ENCODE measurements at regions not wholly inside any gene's neighbourhood (a gene's known extent, or its start where the extent isn't known, plus 50 kb on each side); places are given as distances from the start of the nearest gene placed in this dataset.

DNA sequence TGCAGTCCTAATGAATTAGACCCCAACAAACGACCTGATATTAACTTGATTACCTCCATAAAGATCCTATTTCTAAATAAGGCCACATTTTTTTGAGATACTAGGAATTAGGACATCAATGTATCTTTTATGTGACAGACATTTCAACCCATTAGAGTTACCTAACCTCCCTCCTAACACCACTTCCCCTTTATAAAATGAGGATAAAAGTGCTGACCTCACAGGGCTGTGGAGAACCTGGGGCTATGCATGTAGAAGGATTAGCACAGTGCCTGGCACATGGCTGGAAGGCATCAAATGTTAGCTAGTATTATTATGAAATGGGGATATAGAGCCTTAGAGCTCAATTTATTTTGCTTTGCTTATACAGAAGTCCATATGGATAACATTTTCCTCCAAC lies 53.5 kb upstream of the LRRN1 start:
- Histone ChIP-seq H3K9me3 (no peaks in the 10 kb centered on the region), H3K36me3 (no peaks in the 10 kb centered on the region), H3K27me3 (no peaks in the 10 kb centered on the region), H3K4me3 (no peak overlapping the region)
- DNase-seq, result no peak

DNA sequence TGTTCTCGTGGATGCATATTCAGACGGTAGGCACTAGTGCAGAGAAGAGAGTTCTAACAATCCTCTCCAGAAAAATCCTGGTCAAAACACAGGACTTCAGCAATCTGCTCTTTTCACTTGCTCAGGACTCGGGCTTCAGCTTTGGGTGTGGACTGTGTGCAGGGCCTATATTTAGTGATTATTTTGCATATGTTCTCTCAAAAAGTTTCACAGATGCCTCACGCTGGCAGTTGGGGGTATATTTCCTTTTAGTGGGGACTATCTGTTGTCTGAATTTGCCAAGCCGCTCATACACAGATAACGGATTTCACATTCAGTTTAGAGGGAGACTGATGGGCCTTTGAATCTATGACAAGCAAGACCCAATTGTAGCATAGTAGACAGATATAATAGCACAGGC lies 54.4 kb upstream of the LRRN1 start:
- no peak overlapping the region for H3K4me3 ChIP-seq
- no peaks in the 10 kb centered on the region for H3K36me3 ChIP-seq
- H3K9me3 ChIP-seq, result no peaks in the 10 kb centered on the region
- no peak for DNase-seq
- H3K27me3 ChIP-seq, result no peaks in the 10 kb centered on the region

DNA sequence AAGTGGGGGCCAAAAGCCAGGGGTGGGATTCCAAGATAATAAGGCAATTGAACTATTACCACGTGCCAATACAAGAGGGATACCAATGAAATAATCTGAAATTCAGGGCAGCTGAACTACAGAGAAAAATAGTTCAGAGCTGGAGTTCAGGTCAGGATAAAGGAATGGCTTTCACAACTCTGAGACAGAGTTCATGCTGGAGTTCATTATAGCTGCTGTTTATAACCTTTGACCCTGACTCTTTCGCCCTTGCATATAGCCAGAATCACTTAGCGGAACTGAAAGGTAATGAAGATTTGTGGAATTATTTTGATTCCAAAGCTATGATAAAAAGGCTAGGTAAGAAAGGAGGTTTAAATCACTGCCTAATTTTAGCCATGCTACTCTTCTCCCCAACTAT lies 55.5 kb upstream of the LRRN1 start:
- no peaks in the 10 kb centered on the region for H3K9me3 ChIP-seq
- no peaks in the 10 kb centered on the region for H3K36me3 ChIP-seq
- H3K27me3 ChIP-seq, result no peaks in the 10 kb centered on the region
- no peak for DNase-seq
- no peak overlapping the region for H3K4me3 ChIP-seq

DNA sequence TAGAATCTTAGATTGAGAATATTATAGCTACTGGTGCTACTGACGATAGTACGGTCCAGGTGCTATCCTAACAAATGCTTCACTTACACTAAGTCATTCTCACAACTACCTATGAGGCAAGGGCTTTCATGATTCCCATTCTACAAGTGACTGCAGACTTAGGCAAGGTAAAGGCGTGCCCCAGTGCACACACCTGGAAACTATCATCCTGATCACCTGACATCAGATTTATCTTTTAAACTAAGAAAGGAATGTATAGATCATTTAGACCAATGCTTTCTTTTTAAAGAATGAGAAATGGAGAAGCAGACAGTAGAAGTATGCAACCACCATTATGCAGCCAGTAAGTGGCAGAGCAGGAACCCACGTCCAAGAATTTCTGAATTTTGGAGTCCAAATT lies 59.2 kb upstream of the LRRN1 start:
- Histone ChIP-seq H3K36me3 (no peaks in the 10 kb centered on the region), H3K27me3 (no peaks in the 10 kb centered on the region), H3K4me3 (no peak overlapping the region), H3K9me3 (no peaks in the 10 kb centered on the region)
- no peak for DNase-seq

DNA sequence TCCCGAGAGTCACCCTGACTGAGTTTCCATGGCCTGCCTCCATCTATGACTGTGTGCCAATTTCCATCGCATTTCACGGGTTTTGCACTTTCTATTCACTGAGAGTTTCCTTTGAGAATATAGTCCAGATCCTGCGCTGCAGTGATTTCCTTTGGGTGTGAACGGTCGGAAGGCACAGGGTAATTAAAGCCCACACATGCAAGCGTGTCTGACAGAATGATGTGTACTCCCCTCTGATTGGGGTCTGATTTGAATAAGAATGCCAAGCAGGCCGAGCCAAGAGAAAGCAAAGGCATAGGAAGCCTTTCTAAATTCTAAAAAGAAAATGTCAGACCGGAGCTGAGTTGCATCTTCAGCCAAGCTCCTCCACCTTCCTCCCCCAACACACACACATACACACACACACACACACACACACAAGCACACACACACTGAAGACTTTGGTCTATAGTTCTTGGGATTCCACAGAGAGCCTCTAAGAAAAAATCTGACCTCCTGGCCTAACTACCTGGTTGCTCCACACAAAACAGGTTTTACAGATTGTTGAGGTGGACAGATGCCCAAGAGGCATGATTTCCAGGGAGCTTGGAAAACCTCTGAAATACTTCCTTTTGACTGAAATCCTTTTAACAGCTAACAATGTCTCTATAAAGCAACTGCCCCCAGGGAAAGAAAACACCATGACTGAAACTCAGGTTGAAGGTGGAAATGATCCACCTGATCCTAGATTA lies 59.7 kb upstream of the LRRN1 start:
- no peak overlapping the region for H3K4me3 ChIP-seq
- no peaks in the 10 kb centered on the region for H3K27me3 ChIP-seq
- no peaks in the 10 kb centered on the region for H3K36me3 ChIP-seq
- no peaks in the 10 kb centered on the region for H3K9me3 ChIP-seq
- no peak for DNase-seq

DNA sequence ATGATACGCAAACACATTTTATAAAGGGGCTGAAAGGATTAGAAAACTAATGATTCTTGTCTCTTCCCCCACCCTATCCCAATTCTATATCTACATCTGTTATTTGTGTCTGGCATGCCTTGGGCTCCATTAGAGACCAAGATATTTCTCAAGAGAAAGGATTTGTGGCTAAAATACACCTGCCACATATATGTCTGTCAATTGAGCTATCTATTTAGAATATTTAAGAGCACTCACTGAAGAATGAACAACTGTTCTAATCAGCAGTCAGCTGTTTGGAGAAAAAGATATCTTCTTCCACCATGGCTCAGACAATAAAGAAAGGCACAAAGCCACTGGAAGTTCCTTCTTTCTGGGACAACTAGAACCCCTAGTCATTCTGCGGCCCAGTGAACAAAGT lies 61.7 kb upstream of the LRRN1 start:
- no peak for DNase-seq
- no peak overlapping the region for H3K4me3 ChIP-seq
- no peaks in the 10 kb centered on the region for H3K36me3 ChIP-seq
- no peaks in the 10 kb centered on the region for H3K9me3 ChIP-seq
- no peaks in the 10 kb centered on the region for H3K27me3 ChIP-seq

DNA sequence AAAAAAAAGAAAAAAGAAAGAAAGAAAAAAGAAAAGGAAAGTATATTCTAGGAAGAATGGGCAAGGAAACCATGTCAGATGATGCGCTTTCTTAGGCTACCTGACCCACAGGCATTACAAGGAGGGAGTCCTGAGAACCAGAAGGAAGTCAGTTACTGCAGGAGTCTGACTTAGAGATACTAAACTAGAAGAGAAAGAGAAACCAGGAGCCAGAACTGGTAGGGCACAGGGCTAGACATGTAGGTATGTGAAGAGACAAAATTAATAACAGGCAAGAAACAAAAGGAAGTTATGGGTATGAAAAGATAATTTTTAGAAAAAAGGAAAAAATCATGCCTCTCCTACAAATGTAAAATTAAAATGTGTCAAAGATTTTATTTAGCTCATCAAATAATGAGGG lies 63.3 kb upstream of the LRRN1 start:
- Histone ChIP-seq H3K36me3 (no peaks in the 10 kb centered on the region), H3K9me3 (no peaks in the 10 kb centered on the region), H3K27me3 (no peaks in the 10 kb centered on the region), H3K4me3 (no peak overlapping the region)
- no peak for DNase-seq

DNA sequence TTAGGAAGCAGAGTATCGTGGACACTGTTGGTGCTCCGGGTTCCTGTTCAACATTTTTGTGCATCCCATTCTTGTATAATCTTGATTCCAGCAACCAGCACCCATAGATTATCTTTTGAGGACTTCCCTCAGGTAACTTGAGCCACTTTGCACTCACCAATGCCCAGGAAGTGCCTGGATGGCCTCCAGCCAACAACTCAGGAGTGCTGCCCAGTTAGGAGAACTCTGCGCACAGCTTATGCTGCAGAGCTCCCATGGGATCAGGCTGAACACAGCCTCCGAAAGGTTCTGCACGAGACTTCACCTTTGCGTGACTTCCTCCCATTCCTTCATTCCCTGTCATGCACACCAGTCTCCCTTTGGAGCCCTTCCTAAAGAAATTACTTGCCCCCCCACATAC lies 64.3 kb upstream of the LRRN1 start:
- Histone ChIP-seq H3K9me3 (no peaks in the 10 kb centered on the region), H3K27me3 (no peaks in the 10 kb centered on the region), H3K4me3 (no peak overlapping the region), H3K36me3 (no peaks in the 10 kb centered on the region)
- no peak for DNase-seq

DNA sequence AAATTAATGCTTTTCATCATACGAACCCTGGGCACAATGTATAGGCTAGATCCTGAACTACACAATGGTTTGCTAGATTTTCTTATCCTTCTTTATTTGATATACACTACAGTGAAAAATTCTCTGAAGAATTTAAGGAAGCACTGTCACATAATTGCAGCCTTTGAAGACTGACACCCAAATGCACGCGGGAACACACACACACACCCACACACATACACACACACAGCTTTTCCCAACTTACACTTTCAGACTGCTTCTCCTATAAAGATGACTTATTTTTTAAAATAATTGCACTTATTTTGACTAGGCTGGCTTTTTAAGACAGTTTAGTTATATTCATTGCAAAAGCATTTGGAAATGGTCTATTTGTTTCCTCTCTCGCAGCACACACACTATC lies 70.0 kb upstream of the LRRN1 start:
- Histone ChIP-seq H3K9me3 (no peaks in the 10 kb centered on the region), H3K4me3 (no peak overlapping the region), H3K27me3 (no peaks in the 10 kb centered on the region), H3K36me3 (no peaks in the 10 kb centered on the region)
- no peak for DNase-seq

DNA sequence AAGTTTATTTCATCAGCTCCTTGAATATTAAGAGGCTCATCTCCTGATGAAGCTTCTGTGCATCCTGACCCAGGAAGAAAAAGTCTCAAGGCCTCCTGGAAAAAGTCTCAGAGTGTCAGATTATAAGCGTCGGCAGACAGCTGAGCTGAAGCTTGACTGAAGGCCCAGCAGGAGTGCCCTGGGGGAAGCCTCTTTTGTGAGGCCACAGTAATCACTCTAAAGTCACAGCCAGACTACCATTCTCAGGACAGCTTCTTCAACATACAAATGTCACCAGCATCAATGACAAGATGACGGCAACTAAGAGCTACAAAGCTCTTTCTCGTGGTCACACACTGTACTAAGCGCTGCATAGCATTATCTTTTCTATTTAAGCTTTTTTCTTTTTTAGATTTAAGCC lies 72.7 kb upstream of the LRRN1 start:
- DNase-seq, result no peak
- Histone ChIP-seq H3K27me3 (no peaks in the 10 kb centered on the region), H3K9me3 (no peaks in the 10 kb centered on the region), H3K4me3 (no peak overlapping the region), H3K36me3 (no peaks in the 10 kb centered on the region)

DNA sequence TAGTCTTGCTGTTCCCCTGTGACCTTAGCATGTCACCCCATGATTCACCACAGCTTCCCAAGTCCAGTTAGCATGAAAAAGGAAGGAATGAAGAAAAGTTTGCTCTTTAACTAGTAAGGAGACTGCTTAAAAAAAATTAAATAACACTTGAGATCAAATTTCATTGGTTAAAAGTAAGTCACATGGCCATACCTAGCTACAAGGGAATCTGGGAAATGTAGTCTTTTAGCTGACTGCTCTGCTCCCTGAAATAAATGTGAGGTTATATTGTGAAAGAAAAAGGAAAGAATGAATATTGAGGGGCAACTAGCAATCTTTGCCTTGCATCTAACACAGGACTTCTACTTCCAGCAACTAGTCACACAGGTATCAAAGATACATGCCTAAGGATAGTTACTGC lies 84.7 kb upstream of the LRRN1 start:
- Histone ChIP-seq H3K27me3 (no peaks in the 10 kb centered on the region), H3K36me3 (no peaks in the 10 kb centered on the region), H3K4me3 (no peak overlapping the region), H3K9me3 (no peaks in the 10 kb centered on the region)
- DNase-seq, result no peak

DNA sequence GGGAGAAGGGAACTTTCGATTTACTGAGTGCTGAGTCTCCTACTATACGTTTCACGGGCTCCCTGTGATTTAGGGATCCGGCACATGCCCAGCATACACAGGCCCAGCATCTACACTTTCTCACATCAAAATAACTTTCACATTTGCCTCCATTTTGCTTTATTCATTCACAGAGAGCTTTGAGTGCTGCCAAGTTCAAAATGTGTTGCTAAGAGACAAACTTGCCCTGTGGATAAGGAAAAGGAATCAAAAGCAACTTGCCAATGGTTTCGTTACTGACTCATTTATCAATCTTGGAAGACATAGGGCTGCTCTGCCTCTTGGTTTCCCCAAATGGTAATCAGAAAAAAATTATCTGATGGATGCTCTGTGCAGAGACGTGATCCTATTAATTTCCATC lies 86.3 kb upstream of the LRRN1 start:
- no peaks in the 10 kb centered on the region for H3K9me3 ChIP-seq
- H3K36me3 ChIP-seq, result no peaks in the 10 kb centered on the region
- H3K27me3 ChIP-seq, result no peaks in the 10 kb centered on the region
- no peak for DNase-seq
- no peak overlapping the region for H3K4me3 ChIP-seq

DNA sequence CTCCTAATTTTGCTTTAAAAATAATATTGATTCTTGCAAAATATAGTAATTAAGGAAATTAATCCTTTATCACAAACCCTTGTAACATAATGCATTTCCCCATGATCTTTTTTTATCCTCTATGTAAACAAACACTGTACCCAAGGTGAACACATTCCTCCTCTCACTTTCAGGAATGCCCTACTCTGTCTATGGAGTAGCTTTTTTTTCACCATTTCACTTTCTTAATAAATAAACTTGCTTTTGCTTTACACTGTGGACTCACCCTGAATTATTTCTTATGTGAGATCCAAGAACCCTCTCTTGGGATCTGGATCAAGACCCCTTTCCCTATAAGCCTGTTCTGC lies 90.5 kb upstream of the LRRN1 start:
- no peak for DNase-seq
- Histone ChIP-seq H3K27me3 (no peaks in the 10 kb centered on the region), H3K4me3 (no peak overlapping the region), H3K9me3 (no peaks in the 10 kb centered on the region), H3K36me3 (no peaks in the 10 kb centered on the region)

DNA sequence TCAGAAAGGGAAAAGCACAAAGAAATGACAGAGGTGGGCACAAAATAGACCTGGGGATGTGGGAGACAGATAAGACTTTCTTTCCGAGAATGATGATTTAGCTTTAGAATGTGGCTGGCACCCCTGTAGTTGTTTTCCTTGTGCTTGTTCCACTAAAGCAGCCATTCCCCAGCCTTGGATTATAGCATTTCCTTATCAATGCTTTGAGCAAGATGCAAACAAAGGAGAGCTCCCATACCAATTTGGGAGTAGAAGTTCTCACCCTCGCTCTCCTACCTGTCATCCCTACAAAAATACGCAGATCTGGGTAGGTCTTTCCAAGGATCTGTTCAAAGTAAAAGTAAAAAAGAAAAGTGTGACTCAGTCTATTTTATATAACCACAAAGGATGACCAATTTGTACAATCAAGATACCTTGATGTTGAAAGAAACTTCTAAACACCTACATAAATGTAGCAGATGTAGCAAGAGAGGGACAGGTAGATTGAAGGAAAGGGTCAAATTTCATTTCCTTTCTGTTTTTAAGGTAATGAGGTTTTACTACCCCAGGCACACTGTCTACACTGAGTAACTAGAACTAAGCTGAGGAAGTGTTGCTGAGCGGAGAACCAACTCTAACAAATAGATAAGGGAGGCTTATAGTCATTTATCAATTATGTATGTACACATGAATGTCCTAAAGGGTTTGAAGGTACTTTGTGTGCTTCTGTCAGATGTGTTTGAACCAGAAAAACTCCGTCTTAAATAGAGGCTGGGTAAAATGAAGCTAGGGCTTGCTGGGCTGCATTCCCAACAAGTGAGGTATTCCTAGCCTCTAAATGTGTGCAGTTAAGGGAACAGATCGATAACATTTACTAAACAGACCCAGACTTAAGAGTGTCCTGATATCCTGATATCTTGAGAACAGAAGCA lies 91.1 kb upstream of the LRRN1 start:
- Histone ChIP-seq H3K27me3 (no peaks in the 10 kb centered on the region), H3K4me3 (no peak overlapping the region), H3K36me3 (no peaks in the 10 kb centered on the region), H3K9me3 (no peaks in the 10 kb centered on the region)
- DNase-seq, result no peak

DNA sequence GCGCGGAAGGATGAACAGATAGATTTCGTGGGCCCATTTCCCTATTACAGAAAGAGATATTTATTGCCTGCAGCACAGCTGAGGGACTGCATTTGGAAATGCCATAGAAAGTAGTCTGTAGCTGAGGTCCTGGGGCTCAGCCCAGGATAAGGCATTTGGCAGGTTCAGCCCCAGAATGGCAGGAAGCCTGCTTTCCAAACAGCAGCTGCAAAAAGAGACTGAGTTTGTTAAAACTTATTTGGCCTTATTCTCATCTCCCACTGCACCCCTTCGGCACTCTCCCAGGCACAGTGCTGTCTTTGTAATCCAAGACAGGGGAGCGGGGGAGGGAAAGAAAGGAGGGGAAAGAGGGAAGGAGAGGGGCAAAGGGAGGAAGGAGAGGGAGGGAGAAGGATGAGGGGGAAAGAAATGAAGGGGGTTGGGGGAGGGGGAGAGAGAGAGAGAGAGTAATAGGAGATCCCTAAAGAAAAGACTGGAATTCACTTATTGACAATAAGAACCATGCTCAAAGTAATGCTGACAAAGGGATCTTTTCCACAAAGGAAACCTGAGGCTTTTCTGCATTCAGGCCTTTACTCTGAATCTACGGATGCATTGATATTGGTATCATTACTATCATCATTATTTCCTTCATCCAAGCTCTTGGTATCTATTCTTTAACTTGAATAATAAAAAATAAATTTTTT lies 94.0 kb upstream of the LRRN1 start:
- H3K27me3 ChIP-seq, result no peaks in the 10 kb centered on the region
- H3K36me3 ChIP-seq, result no peaks in the 10 kb centered on the region
- H3K4me3 ChIP-seq, result no peak overlapping the region
- H3K9me3 ChIP-seq, result no peaks in the 10 kb centered on the region
- no peak for DNase-seq

DNA sequence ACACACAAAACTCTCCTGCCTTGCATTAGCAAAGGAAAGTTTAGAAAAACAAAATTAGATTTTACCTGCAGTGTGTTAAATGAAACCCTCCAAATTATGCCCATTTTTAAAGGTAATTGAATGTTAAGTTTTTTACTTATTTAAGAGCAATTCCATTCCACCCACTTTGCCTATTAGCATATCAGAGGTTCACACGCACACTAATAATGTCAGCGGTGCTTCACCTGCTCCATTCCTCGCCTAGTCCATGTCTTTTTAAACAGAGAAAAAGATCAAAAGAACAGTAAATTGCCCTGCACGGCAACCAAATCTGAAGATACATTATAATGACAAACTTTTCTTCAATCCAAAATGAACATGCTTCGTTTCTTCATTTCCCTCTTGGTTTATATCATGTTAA lies 97.3 kb upstream of the LRRN1 start:
- Histone ChIP-seq H3K9me3 (no peaks in the 10 kb centered on the region), H3K36me3 (no peaks in the 10 kb centered on the region), H3K27me3 (no peaks in the 10 kb centered on the region), H3K4me3 (no peak overlapping the region)
- DNase-seq, result no peak

DNA sequence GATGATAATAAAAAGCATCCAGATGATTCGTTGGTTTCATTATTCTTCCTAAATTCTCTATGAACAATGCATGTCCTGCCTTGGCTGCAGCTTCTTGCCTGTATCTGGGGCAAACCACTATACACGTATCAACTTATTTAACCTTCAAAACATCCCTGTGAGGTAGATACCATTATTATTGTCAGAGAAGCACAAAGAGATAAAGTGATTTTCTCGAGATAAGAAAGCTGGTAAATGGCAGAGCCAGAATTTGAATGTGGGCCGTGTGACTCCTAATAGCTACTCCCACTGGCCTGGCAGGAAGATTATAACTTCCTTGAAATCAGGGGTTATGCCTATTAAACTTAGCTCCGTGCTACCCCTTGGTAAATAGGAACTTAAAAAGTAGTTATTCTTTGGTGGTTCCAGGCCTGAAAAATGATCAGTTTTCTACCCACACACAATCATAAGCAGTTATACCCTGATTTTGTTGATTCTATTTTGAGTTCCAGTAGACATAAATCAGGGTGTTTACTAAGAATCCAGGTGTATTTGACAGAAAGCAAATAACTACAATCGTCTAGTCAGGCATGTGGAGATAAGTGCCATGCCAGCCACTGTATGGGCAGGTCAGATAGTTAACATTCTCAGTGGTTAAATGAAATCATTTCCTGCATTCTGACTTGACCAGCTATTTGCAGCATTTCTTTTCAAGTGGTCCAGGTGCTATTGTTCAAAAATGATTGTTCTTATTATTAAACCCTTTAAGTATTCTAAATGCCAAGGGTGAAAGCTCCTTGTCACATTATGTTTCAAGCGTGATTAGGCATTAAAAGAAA lies 99.2 kb upstream of the LRRN1 start:
- Histone ChIP-seq H3K9me3 (no peaks in the 10 kb centered on the region), H3K4me3 (no peak overlapping the region), H3K27me3 (no peaks in the 10 kb centered on the region), H3K36me3 (no peaks in the 10 kb centered on the region)
- DNase-seq, result no peak

Data from MG63 (cell line).